ENCODE measurements at regions not wholly inside any gene's neighbourhood (a gene's known extent, or its start where the extent isn't known, plus 50 kb on each side); places are given as distances from the start of the nearest gene placed in this dataset.
"Not testable (repeated sequence)": the region's sequence is repeated elsewhere in the genome, so short reads cannot be mapped to it uniquely, and the experiment has no call there.

GRCh38 chrX:152575331-152575730 lies 62.4 kb upstream of the GABRQ start:
- TF ChIP-seq, protein P1, sequence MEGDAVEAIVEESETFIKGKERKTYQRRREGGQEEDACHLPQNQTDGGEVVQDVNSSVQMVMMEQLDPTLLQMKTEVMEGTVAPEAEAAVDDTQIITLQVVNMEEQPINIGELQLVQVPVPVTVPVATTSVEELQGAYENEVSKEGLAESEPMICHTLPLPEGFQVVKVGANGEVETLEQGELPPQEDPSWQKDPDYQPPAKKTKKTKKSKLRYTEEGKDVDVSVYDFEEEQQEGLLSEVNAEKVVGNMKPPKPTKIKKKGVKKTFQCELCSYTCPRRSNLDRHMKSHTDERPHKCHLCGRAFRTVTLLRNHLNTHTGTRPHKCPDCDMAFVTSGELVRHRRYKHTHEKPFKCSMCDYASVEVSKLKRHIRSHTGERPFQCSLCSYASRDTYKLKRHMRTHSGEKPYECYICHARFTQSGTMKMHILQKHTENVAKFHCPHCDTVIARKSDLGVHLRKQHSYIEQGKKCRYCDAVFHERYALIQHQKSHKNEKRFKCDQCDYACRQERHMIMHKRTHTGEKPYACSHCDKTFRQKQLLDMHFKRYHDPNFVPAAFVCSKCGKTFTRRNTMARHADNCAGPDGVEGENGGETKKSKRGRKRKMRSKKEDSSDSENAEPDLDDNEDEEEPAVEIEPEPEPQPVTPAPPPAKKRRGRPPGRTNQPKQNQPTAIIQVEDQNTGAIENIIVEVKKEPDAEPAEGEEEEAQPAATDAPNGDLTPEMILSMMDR (IDR thresholded peaks at IDR 0.05; ENCODE audit: unreplicated experiment), result no peak
- H3K27ac Mint-ChIP-seq, result no peak overlapping the region
- no peaks in the 10 kb centered on the region for H3K36me3 Mint-ChIP-seq
- no peaks in the 10 kb centered on the region for H3K4me1 Mint-ChIP-seq
- H3K27me3 Mint-ChIP-seq (ENCODE audit: low read depth), result no peaks in the 10 kb centered on the region
- H3K9me3 Mint-ChIP-seq, result peaks cover 62% of the 10 kb centered on the region
- DNase-seq (ENCODE audit: low spot score in 2 of 2, unreplicated experiment in 2 of 2), result no peak
- no peak overlapping the region for H3K4me3 Mint-ChIP-seq

GRCh38 chrX:152587523-152587922 lies 50.2 kb upstream of the GABRQ start:
- not testable (repeated sequence) for DNase-seq (ENCODE audit: low spot score in 2 of 2, unreplicated experiment in 2 of 2); H3K27me3 Mint-ChIP-seq (ENCODE audit: low read depth); H3K4me3 Mint-ChIP-seq; H3K4me1 Mint-ChIP-seq; H3K36me3 Mint-ChIP-seq; H3K27ac Mint-ChIP-seq
- peaks cover 49% of the 10 kb centered on the region for H3K9me3 Mint-ChIP-seq

Measured in mesothelial cell of epicardium (in vitro differentiated cells).